Fibroblast of skin of back (primary cell): ENCODE measurements at regions not wholly inside any gene's neighbourhood (a gene's known extent, or its start where the extent isn't known, plus 50 kb on each side); places are given as distances from the start of the nearest gene placed in this dataset.
A peak's percentile ranks its signal among the peaks of the same experiment; 100 is the strongest.
"Not testable (repeated sequence)": the region's sequence is repeated elsewhere in the genome, so short reads cannot be mapped to it uniquely, and the experiment has no call there.

Source experiments
- DNase-seq: peaks from one replicate; pipeline ENCODE4 v3.0.0-alpha.2; 2013

DNA sequence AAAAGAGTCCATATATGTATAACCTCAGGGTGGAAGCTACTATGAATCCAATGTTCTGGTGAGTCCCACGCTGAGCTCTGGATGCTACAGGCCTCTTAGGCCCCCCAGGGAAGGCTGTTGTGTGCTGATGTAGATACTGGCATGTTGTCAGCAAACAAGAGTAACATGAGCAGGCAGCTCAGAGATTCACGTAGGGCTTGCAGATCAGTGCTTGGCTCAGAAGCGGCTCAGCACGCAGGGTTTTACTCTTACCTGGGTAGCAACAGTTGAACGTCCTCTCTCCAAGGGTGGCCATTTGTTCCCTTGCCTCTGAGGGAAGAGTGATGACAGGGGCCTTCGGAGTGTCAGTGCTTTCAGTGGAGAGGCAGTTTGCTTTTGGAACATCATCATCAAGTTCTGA is 93.4 kb downstream of the ZFP64 start:
- DNase-seq, result no peak

DNA sequence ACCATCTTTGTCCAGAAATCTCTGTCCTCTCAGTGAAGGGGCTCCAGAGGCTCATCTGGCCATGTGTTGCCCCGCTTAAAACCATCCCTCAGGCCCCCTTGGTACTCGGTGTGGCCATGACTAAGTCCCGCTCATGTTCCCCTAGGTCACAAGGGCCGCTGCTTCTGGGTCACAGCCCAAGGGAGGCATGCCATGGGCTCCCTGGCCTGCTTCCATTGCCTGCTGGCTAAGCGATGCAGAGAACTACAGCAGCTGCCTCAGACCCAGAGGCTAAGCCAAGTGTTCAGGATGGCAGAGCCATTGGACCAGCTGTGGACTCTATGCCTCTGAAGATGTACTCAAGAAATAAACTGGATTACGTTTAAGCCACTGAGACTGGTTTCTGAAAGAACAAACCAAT is 95.5 kb downstream of the ZFP64 start:
- no peak for DNase-seq

DNA sequence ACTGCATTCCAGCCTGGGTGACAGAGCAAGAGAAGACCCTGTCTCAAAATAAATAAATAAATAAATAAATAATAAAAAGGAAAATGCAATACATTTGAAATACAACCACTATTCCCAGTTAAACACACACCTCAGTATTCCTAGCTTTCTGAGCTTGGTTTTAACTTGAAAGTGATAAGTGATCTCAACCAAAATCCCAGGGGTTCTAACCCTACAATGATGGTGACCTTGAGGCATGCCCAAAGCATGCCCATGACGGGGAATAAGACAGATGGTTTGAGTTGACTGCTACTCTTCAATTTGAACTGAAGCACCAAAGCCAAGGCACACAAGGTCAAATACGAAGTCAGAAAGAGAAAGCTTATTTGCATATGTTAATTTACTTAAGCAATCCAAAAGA is 96.9 kb downstream of the ZFP64 start:
- DNase-seq, result no peak

DNA sequence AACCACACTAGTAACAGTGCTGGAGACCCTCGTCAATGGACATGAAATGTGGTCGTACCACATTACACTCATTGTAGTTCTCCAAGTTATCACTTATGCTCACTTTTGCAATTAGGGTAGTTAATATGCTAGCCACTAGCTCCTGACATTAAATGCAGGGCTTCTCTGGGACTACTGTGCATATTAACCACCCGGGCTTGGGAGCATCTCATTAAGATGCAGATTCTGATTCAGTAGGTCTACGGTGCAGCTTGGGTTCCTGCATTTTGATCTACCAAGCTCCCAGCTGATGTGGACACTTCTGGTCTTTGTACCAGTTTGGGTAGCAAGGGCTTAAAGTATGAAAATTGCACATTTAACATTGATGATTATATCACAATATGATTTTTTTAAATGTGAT is 98.0 kb downstream of the ZFP64 start:
- no peak for DNase-seq

DNA sequence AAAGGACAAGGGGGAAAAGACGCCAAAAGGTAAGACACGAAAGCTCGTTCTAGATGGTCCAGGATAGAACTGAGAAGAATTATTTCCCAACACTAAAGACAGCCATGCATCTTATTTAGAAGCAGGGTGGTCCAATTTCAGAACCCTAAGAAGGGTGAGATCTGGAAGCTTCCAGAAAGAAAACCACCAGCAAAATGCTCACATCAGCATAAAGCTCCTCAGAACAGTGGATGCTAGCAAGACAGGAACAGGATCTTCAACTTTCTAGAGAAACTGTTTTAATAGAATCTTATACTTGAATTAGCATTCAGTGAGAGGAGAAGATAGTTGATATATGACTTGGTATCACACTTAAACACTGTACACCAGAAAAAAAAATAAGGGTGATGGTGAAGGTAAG is 101.5 kb downstream of the ZFP64 start:
- no peak for DNase-seq

DNA sequence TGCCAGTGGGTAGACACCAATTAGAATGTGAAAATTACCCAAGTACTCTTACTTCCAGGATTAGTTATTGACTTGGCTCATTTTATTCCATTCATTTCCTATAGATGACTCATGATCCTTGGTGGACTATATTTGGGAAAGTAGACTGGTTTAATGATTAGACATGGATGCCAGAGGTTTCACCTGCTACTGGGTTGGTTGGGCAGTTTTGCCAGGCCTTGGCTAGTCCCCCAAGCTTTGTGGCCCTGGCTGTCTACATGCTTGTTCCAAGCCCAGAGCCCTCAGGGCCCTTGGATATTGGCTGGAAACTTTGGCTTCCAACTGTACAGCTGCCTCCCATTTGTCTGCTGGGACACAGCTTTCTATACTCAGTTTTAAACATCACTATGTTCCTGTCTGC is 104.1 kb downstream of the ZFP64 start:
- DNase-seq, result no peak

DNA sequence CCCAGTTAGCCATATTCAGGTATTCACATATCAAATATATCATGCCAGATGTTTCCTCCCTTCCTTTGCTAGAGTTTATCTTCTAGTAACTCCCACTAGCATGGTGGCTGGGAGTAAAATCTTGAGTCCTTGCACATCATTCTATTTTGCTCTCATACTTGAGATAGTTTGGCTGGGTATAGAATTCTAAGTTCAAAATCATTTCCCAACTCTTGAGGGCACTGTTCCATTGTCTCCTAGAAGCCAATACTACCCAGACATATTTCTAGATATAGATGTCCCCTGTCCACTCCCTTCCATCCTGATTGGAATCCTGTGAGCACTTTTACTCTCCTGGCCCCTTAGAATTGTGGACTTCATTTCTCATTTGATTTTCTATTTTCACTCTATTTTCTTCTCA is 104.7 kb downstream of the ZFP64 start:
- DNase-seq, result no peak

DNA sequence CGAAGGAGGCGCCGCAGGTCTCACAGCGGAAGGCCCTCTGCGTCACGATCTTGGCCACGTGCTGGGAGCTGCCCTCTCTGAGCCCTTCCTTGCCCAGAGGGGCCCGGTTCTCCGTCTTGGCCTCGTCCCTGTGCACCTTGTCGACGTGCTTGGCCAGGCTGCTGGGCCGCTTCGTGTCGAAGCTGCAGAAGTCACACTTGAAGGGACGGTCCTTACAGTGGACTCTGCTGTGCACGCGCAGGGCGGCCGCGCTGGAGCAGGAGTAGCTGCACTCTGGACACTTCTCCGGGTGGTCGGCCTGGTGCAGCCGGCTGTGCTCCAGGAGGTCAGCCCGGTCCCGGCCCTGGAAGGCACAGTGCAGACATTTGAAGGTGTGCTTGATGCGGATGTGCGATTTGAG is 106.9 kb downstream of the ZFP64 start:
- DNase-seq, result no peak

DNA sequence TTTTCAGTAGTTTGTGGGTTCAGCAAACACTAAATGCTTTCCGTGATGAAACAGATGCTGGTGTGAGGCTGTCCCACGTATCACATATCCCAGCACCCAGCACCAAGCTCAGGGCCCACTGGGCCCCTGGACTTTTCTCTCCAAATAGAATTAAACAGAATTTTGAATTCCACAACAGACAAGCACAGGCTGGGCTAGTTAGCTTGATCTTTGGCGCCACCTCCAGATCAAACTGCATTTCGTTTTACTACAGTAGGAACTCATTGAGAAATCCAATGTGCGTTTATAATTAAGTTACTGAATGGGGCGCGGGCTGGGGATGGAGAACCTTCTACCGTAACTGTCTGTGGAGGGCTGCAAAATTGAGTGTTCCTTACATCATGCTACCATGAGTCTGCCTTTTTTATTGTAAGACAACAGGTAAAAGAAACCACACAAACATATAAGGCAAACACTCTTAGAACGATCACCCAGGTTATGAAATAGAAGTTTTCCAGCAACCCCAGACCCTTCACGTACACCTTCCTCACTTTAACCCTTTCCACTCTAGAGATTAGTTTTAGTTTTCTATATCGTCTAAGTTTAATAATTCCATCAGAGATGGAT is 107.8 kb downstream of the ZFP64 start:
- peak; percentile 62 for DNase-seq

DNA sequence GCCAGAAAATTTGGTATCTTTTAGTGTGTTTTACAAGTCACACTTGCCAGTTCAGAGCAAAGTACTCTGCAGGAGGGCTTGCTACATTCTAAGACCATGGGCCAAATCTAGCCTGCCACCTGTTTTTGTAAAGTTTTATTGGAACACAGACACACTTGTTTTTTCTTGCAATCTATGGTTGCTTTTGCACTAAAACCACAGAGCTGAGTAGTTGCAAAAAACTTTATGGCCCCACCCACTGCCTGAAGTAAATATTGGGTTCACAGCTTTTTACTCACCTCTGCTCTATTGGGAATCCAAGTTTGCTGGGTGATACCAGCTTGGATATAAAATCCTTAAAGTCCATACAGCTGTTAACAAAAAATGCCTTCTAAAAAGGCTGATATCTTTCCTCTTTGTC is 109.0 kb downstream of the ZFP64 start:
- no peak for DNase-seq

DNA sequence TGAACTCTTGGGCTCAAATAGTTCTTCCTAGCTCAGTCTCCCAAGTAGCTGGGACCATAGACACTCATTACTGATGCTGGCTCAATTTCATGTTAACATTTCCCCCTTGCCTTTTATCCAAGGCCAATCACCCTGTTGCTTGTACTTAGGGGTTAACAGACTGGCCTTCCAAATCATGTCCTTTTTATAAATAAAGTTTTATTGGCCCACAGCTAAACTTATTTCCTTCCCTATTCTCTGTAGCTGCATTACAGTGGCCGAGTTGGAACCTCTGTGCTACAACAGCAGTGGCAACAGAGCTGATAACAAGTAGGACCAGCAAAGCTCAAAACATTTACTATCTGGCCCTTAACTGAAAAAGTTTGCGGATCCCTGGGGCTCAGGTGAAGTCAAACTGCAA is 109.8 kb downstream of the ZFP64 start:
- no peak for DNase-seq

DNA sequence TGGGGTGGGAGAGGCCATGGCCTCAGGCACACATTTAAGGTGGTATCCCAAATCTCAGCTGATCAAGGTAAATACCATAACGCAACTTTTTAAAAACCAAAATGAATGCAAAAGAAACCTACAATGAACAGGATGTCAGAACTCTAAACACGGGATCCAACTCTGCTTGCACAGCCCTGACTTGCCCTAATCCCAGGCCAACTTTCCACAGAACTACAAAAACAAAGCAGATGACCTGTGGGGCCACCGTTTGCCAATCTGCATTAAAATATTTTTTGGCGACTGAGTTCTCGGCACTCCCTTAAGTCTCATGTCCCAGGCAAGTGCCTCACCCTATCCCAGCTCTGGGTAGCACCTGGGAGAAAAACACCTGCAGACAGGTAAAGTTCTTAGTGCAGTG is 110.5 kb downstream of the ZFP64 start:
- DNase-seq, result no peak

DNA sequence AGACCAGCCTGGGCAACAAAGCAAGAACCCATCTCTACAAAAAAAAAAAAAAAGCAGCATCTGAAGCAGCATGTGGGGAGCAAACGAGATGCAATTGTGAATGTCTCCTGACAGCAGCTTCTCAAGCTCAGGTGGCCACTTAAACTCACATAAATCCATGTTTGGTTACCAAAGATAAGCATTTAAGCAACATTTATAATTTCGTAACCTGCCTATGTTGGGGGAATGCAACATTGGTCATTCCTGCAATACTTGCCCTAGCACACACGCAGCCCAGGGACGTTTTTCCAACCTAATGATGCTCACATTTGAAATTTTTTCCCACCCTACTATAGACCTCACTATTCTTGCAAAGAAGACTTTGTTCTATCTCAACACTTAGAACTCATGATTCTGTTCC is 113.3 kb downstream of the ZFP64 start:
- no peak for DNase-seq

DNA sequence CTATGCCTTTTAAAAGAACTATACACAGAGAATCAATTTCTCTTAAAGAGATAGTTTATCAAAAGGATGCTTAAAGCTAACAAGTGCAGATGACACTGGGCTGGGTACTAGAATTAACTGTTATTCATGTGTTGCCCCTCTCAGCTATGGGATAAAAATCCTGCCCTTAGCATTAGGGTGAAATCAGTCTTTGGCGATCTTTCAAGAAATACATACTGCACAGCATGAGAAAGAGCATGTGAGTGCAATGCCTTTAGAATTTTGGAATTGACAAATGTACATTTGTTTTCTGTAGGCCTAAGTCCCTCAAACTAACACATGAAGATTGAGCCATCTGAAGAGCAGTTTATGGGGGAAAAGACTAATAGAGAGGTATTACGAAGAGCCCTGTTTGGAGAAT is 115.4 kb downstream of the ZFP64 start:
- DNase-seq, result peak; percentile 71

DNA sequence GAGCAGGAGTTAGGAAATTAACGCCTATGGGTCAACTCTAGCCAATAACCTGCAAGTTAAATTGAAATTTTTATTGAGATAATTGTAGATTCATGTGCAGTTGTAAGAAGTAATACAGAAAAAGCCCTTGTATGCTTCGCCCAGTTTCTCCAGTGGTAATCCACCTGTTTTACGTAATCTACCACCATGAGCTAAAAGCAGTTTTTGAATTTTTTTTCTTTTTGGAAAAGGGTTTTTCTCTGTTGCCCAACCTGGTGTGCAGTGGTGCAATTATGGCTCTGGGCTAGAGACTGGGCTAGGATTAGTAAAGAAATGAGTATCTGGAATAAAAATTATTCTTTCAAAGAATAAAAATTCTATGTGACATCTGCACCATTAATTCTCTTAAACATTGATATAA is 116.2 kb downstream of the ZFP64 start:
- no peak for DNase-seq

DNA sequence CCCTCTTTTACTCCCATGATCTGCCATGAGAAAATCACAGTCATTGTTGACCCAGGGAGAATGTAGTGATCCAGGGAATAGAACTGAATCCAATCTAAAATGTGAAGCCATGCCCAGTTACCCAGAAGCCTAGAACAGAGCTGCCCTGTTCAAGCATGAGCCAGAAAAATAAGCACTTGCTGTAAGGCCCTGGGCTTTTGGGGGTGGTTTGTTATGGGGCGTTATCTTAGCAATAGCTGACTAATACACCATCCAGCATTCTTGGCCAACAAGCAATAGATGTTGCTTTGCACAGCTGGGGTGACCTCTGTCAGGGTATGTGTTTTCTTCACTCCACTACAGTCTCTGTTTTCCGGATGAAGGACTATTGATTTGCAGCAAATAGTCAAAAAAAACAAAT is 120.4 kb downstream of the ZFP64 start:
- no peak for DNase-seq

DNA sequence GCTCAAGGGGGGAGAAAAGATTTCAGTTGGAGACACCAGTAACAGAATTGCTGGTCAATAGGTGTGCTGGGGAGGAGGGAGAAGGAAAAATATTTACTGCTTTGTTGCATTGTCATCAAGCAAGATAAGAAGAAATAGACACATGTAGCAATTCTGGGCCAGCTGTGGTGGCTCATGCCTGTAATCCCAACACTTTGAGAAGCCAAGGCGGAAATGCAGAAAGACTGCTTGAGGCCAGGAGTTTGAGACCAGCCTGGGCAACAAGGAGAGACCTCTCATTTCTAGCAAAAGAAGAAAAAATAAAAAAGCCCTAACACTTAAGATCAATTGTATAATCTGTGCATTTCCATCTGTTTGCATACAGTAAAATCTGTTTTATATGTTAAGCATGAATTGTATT is 126.6 kb downstream of the ZFP64 start:
- no peak for DNase-seq

DNA sequence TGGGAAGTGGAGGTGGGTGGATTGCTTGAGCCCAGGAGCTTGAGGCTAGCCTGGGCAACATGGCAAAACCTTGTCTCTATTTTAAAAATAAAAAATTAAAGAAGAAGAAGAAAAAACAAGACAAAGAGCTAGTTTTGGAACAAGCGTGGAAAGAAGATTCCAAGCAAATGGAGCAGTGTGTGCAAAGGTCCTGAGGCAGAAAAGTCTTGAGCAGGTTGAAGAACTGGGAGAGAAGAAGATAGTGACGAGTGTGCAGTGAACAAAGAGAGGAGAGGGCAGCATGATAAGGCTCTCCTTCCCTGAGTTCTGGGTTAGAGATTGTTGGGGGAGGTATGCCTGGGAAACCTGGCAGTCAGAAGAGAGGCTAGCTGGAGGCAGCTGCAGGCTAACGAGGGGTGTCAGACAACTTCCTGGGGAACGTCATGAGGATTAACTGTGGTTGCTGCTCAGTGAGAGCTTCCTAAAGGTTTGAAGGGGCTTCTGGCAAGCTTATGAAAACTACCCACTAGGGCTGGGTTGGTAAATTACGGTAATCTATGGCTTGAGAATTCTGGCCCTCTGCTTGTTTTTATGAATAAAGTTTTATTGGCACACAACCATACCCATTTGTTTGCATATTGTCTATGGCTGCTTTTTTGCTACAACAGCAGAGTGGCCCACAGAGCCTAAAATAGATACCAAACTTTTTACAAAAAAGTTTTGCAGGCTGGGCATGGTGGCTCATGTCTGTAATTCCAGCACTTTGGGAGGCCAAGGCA is 128.9 kb downstream of the ZFP64 start:
- no peak for DNase-seq

DNA sequence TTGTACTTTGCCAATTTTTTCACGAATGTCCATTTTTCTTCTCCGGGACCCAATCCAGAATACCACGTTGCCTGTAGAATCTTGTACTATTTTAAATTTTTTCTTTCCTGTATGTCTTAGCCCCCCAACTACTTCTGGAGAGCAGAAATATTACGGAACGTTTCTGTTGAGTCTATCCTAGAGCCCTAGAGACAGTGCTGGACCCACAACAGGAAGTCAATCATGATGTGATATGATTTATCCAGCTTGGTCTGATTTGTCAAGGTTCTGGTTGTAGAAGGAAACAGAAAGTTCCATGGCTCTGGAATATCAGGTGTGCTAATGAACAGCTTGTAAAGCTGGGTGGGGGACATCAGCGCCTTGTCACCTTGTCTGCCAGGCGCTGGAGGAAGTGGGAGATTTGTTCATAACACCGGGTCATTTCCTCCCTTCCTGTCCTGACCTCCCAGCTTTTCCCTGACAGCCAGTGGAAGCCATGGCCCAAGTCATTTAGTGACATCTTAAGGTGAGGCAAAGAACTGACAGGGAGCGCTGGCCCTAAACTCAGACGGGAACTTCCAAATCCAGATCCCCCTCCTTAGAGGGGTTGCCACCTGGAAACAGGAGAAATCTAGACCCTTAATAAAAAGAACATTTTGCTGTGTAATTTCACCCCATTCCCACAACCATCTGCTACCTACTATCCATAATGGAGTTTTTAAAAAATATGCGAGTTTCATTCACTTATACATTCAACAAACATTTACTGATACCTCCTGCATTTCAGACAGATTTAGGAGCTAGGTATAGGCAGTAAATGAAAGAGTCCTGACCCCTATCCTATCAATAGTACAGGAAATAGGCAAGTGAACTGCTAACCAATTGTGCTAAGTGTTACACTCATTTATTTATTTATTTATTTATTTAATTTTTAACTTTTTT is 130.5 kb downstream of the ZFP64 start:
- DNase-seq, result peak; percentile 32

DNA sequence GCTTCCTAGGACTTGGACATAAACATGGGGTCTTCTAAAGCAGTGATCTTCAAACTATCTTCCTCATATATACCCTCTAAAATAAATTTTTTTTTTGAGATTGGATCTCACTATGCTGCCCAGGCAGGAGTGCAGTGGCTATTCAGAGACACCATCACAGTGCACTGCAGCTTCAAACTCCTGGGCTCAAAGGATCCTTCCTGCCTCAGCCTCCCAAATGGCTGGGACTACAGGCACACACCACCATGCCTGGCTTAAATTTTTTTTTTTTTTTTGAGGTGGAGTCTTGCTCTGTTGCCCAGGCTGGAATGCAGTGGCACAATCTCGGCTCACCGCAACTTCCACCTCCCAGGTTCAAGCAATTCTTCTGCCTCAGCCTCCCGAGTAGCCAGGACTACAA is 134.4 kb downstream of the ZFP64 start:
- not testable (repeated sequence) for DNase-seq

DNA sequence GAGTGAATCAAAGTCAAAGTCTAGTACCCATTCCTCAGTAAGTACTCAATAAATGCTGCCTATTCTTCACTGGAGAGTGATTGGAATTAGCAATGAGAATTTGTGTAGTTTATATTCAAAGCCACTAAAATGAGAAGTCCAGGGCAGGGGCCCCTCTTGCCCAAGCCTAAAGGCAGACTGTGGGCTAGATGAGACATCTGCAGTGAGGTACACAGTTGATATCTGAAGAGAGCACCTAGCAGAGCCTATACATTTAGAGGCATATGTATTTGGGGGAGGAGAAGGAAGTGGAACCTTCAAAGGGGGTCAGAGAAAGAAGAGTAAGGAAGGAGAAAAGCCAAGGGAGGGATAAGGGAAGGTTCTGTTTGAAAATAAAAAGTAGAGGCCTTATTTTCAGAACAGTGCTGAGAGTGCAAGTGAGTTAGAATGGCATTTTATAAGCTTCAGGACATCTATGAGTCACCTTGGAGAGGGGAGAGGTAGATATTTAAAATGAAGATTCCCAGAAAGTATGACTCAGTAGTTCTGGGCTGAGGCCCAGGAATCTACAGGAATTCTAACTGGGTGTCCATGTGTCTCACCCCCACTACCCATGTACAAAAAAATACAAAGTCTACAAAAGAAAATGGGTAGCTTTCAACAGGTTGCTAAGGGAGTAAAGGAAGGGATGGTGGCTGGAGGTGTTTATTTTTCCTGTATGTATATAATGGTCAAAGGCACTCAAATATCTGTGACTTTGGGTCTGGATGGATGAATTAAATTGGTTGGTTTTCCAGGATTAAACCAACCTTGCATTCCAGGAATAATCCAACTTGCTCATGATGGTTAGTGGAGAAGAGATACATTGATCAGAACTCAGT is 135.1 kb downstream of the ZFP64 start:
- peak; percentile 95 for DNase-seq

DNA sequence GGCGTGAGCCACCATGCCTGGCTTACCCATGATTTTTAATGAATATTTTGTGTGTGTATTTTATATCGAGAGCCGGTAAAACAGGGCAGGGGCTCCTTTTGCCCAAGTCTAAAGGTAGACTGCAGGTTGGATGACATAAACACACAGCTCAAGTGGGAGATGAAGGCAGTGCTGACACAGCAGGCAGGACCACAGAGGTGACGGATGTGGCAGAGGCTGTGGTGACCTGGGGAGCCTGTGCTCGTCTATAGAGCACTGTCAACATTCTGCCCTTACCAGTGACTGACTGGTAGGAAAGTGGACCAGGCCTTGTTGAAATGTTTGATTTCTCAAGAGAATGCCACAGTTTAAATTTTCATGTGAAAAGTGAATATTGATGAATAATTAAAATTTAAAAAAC is 137.5 kb downstream of the ZFP64 start:
- no peak for DNase-seq
